ENCODE measurements at regions not wholly inside any gene's neighbourhood (a gene's known extent, or its start where the extent isn't known, plus 50 kb on each side); places are given as distances from the start of the nearest gene placed in this dataset.

- DNase-seq (ENCODE audit: low read depth) = no peak
- TF ChIP-seq CTCF (conservative IDR thresholded peaks at IDR 0.05; ENCODE audit: low read length) = no peak
- no peak overlapping the region for H3K4me3 ChIP-seq (ENCODE audit: low read length)
Measured at GRCh38 chr6:166776571-166776970, 149.5 kb upstream of the RPS6KA2 start.

GRCh38 chr6:166775923-166776220, 148.8 kb upstream of the RPS6KA2 start:
- no peak overlapping the region for H3K4me3 ChIP-seq (ENCODE audit: low read length)
- TF ChIP-seq CTCF (conservative IDR thresholded peaks at IDR 0.05; ENCODE audit: low read length) = no peak
- no peak for DNase-seq (ENCODE audit: low read depth)

GRCh38 chr6:166775180-166775922, 148.3 kb upstream of the RPS6KA2 start:
- TF ChIP-seq CTCF (conservative IDR thresholded peaks at IDR 0.05; ENCODE audit: low read length) = peak; percentile 91
- DNase-seq (ENCODE audit: low read depth) = peak; percentile 72
- no peak overlapping the region for H3K4me3 ChIP-seq (ENCODE audit: low read length)

GRCh38 chr6:166774770-166775169, 147.7 kb upstream of the RPS6KA2 start:
- no peak for TF ChIP-seq CTCF (conservative IDR thresholded peaks at IDR 0.05; ENCODE audit: low read length)
- no peak overlapping the region for H3K4me3 ChIP-seq (ENCODE audit: low read length)
- DNase-seq (ENCODE audit: low read depth) = no peak

- DNase-seq (ENCODE audit: low read depth) = no peak
- TF ChIP-seq CTCF (conservative IDR thresholded peaks at IDR 0.05; ENCODE audit: low read length) = no peak
- no peak overlapping the region for H3K4me3 ChIP-seq (ENCODE audit: low read length)
Measured at GRCh38 chr6:166774292-166774691, 147.2 kb upstream of the RPS6KA2 start.

- TF ChIP-seq CTCF (conservative IDR thresholded peaks at IDR 0.05; ENCODE audit: low read length) = no peak
- no peak overlapping the region for H3K4me3 ChIP-seq (ENCODE audit: low read length)
- no peak for DNase-seq (ENCODE audit: low read depth)
Measured at GRCh38 chr6:166772518-166772917, 145.5 kb upstream of the RPS6KA2 start.

GRCh38 chr6:166771701-166772100, 144.7 kb upstream of the RPS6KA2 start:
- no peak overlapping the region for H3K4me3 ChIP-seq (ENCODE audit: low read length)
- DNase-seq (ENCODE audit: low read depth) = no peak
- TF ChIP-seq CTCF (conservative IDR thresholded peaks at IDR 0.05; ENCODE audit: low read length) = no peak
